CD14-positive monocyte (primary cell): ENCODE measurements at regions not wholly inside any gene's neighbourhood (a gene's known extent, or its start where the extent isn't known, plus 50 kb on each side); places are given as distances from the start of the nearest gene placed in this dataset.

Experiments used
- DNase-seq, 3 donors: peaks; one replicate each; pipeline ENCODE4 v3.0.0-alpha.2; 2011 to 2022
- H2AFZ ChIP-seq: 2 replicates; pipeline ENCODE4 v1.6.0; 2012; ENCODE audit warnings: mild to moderate bottlenecking, low read depth, low read length, inconsistent platforms; ENCODE audit not compliant: insufficient read depth, poor library complexity, severe bottlenecking
- H3K27ac ChIP-seq, 2 donors: 1 replicate in 1 of 2; 2 replicates in 1 of 2; pipeline ENCODE4 v1.5.1; 2012 to 2013; ENCODE audit warnings: low read length in 2 of 2, control low read depth in 1 of 2, inconsistent platforms in 1 of 2, low read depth in 1 of 2, mild to moderate bottlenecking in 1 of 2
- H3K27me3 ChIP-seq, 2 donors: one replicate each; pipeline versions ENCODE4 v1.6.0 to v1.6.1; 2011 to 2013; ENCODE audit warnings: low read length in 2 of 2; ENCODE audit not compliant: control insufficient read depth in 2 of 2, insufficient read depth in 2 of 2
- H3K36me3 ChIP-seq, 2 donors: replicated peaks in 1 of 2; 1 replicate in 1 of 2; 2 replicates in 1 of 2; pipeline versions ENCODE4 v1.5.1 to v1.6.1; 2012 to 2013; ENCODE audit warnings: low read length in 2 of 2, control low read depth in 1 of 2, inconsistent platforms in 1 of 2, mild to moderate bottlenecking in 1 of 2; ENCODE audit not compliant: insufficient read depth in 2 of 2, control insufficient read depth in 1 of 2
- H3K4me1 ChIP-seq, 2 donors: 1 replicate in 1 of 2; 2 replicates in 1 of 2; pipeline versions ENCODE4 v1.5.1 to v1.6.1; 2012 to 2013; ENCODE audit warnings: low read length in 2 of 2, control low read depth in 1 of 2, inconsistent platforms in 1 of 2, mild to moderate bottlenecking in 1 of 2, moderate library complexity in 1 of 2; ENCODE audit not compliant: insufficient read depth in 2 of 2, control insufficient read depth in 1 of 2
- H3K4me2 ChIP-seq: replicated peaks from 2 replicates; pipeline ENCODE3; 2012; ENCODE audit warnings: low read length, moderate library complexity, mild to moderate bottlenecking; ENCODE audit not compliant: poor library complexity, severe bottlenecking; ENCODE audit errors: extremely low read depth
- H3K4me3 ChIP-seq, 3 experiments: fragments of 200-600 bp in 1 of 3; sonication (generic) in 1 of 3; replicated peaks in 1 of 3; 1 replicate in 2 of 3; 2 replicates in 1 of 3; pipeline ENCODE4 v1.5.1; 2011 to 2013; ENCODE audit warnings: low read length in 3 of 3, mild to moderate bottlenecking in 3 of 3, control low read depth in 2 of 3, low read depth in 2 of 3, inconsistent platforms in 1 of 3, moderate library complexity in 1 of 3
- H3K79me2 ChIP-seq: 2 replicates; pipeline ENCODE4 v1.6.0; 2012; ENCODE audit warnings: mild to moderate bottlenecking, control low read depth, inconsistent platforms, low read length, moderate library complexity; ENCODE audit not compliant: insufficient read depth
- H3K9ac ChIP-seq: 2 replicates; pipeline ENCODE4 v1.6.0; 2017; ENCODE audit warnings: low read length, mild to moderate bottlenecking; ENCODE audit not compliant: insufficient read depth, poor library complexity, severe bottlenecking
- H3K9me3 ChIP-seq, 2 donors: replicated peaks in 1 of 2; 1 replicate in 1 of 2; 2 replicates in 1 of 2; pipeline versions ENCODE4 v1.5.1 to v1.6.1; 2012 to 2013; ENCODE audit warnings: low read length in 2 of 2, control low read depth in 1 of 2; ENCODE audit not compliant: control insufficient read depth in 1 of 2, insufficient read depth in 1 of 2
- H4K20me1 ChIP-seq: 2 replicates; pipeline ENCODE4 v1.6.0; 2012; ENCODE audit warnings: mild to moderate bottlenecking, low read length, control low read depth, moderate library complexity; ENCODE audit not compliant: insufficient read depth
- H3K27ac Mint-ChIP-seq, 7 donors: one replicate each; pipeline ENCODE4 v1.8.0; 2020; ENCODE audit warnings: mild to moderate bottlenecking in 7 of 7, mixed read lengths in 7 of 7, moderate library complexity in 6 of 7, inconsistent platforms in 2 of 7
- H3K27me3 Mint-ChIP-seq, 3 donors: one replicate each; pipeline ENCODE4 v1.8.0; 2021 to 2022; ENCODE audit warnings: low read depth in 3 of 3, mild to moderate bottlenecking in 3 of 3, mixed read lengths in 3 of 3, moderate library complexity in 3 of 3, inconsistent platforms in 1 of 3
- H3K36me3 Mint-ChIP-seq, 2 donors: one replicate each; pipeline ENCODE4 v1.8.0; 2020; ENCODE audit warnings: mixed read lengths in 2 of 2, inconsistent platforms in 1 of 2, mild to moderate bottlenecking in 1 of 2
- H3K4me1 Mint-ChIP-seq: one replicate; pipeline ENCODE4 v1.8.0; 2020; ENCODE audit warnings: mild to moderate bottlenecking, mixed read lengths
- H3K4me3 Mint-ChIP-seq, 2 donors: one replicate each; pipeline ENCODE4 v1.8.0; 2020; ENCODE audit warnings: mild to moderate bottlenecking in 2 of 2, mixed read lengths in 2 of 2, moderate library complexity in 1 of 2
- H3K9me3 Mint-ChIP-seq, 7 donors: one replicate each; pipeline ENCODE4 v1.8.0; 2020 to 2022; ENCODE audit warnings: mixed read lengths in 7 of 7, mild to moderate bottlenecking in 6 of 7, moderate library complexity in 6 of 7, inconsistent platforms in 2 of 7
- WGBS: methylation state at CpG from one replicate; pipeline ENCODE4 v1.1.5; 2013; ENCODE audit warnings: missing lambda C conversion rate; ENCODE audit not compliant: insufficient coverage; 5-methylcytosine and 5-hydroxymethylcytosine counted together
- intact Hi-C, 2 donors: fragments of 100-400 bp; cut with micrococcal nuclease; formaldehyde crosslinking; loops; one replicate each; pipeline versions ENCODE4 v1.15.0 to v1.15.1; 2023
- TF ChIP-seq, protein P1 (sequence below): fragments of 200-600 bp; IDR thresholded peaks from one replicate; pipeline ENCODE4 v1.8.0; 2022; ENCODE audit warnings: antibody characterized with exemption, mild to moderate bottlenecking

DNA sequence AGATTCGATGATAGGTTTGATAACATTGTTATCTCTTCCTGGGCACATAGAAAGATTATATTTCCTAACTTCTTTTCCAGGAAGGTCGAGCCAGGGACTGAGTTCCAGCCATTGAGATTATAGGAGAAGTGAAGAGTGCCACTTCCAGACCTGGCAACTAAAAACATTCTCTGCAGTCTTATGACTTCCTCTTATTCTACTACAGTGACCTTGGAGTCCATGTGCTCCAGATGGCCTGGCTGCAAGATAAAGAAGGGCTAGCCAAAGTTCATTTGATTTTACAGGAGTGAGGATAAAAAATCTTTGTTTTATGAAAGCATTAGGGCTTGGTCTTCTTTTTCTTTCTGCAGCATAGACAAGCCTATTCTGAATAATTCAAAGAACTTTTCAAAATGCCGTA, 363.0 kb downstream of the FSIP2 start:
- no peaks in the 10 kb centered on the region for H3K36me3 Mint-ChIP-seq
- H3K27me3 Mint-ChIP-seq = no peaks in the 10 kb centered on the region
- WGBS = no CpG with 5 or more reads among the region's 3 CpGs
- H3K4me1 Mint-ChIP-seq = no peaks in the 10 kb centered on the region
- no peak for DNase-seq
- H3K4me3 Mint-ChIP-seq = no peak overlapping the region
- peaks cover 0 to 4% (median 0%) of the 10 kb centered on the region in 7 donors for H3K9me3 Mint-ChIP-seq
- Histone ChIP-seq H3K27me3 (no peaks in the 10 kb centered on the region), H3K9me3 (peaks cover 0 to 5% of the 10 kb centered on the region in 2 donors), H3K9ac (no peak overlapping the region), H3K27ac (no peak overlapping the region), H4K20me1 (no peaks in the 10 kb centered on the region), H3K4me1 (no peaks in the 10 kb centered on the region), H2AFZ (no peak overlapping the region), H3K36me3 (no peaks in the 10 kb centered on the region), H3K4me3 (no peak overlapping the region), H3K4me2 (no peak overlapping the region), H3K79me2 (no peaks in the 10 kb centered on the region)
- TF ChIP-seq, protein P1, sequence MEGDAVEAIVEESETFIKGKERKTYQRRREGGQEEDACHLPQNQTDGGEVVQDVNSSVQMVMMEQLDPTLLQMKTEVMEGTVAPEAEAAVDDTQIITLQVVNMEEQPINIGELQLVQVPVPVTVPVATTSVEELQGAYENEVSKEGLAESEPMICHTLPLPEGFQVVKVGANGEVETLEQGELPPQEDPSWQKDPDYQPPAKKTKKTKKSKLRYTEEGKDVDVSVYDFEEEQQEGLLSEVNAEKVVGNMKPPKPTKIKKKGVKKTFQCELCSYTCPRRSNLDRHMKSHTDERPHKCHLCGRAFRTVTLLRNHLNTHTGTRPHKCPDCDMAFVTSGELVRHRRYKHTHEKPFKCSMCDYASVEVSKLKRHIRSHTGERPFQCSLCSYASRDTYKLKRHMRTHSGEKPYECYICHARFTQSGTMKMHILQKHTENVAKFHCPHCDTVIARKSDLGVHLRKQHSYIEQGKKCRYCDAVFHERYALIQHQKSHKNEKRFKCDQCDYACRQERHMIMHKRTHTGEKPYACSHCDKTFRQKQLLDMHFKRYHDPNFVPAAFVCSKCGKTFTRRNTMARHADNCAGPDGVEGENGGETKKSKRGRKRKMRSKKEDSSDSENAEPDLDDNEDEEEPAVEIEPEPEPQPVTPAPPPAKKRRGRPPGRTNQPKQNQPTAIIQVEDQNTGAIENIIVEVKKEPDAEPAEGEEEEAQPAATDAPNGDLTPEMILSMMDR = no peak
- intact Hi-C loops = no loop called here
- H3K27ac Mint-ChIP-seq = no peak overlapping the region

DNA sequence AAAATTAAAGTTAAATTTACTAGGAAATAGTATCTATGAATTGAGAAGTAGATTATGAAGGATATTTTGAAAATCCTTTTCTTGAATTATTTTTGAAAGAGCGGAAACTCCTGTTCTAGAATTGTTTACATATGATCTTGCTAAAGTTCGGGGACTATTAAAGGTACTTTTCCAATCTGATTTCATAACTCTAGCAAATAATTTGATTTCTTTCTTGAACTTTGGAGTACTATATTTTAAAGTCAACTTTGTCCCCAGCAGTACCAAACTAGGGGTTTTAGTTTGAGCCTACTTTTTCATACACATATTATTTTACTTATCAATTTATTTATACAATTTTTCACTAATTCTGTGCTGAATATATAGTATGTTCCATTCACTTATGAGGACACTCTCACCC, 364.7 kb downstream of the FSIP2 start:
- H3K9me3 ChIP-seq = peaks cover 0 to 5% of the 10 kb centered on the region in 2 donors
- no CpG with 5 or more reads among the region's 2 CpGs for WGBS
- no peaks in the 10 kb centered on the region for H3K27me3 Mint-ChIP-seq
- no peaks in the 10 kb centered on the region for H3K27me3 ChIP-seq
- H3K4me1 ChIP-seq = no peaks in the 10 kb centered on the region
- no peak overlapping the region for H3K9ac ChIP-seq
- H3K4me2 ChIP-seq = no peak overlapping the region
- no peak overlapping the region for H3K4me3 Mint-ChIP-seq
- H3K9me3 Mint-ChIP-seq = peaks cover 0 to 4% (median 0%) of the 10 kb centered on the region in 7 donors
- no peak overlapping the region for H2AFZ ChIP-seq
- H3K36me3 ChIP-seq = no peaks in the 10 kb centered on the region
- H3K27ac Mint-ChIP-seq = no peak overlapping the region
- no peaks in the 10 kb centered on the region for H3K36me3 Mint-ChIP-seq
- intact Hi-C loops = no loop called here
- no peaks in the 10 kb centered on the region for H4K20me1 ChIP-seq
- no peaks in the 10 kb centered on the region for H3K4me1 Mint-ChIP-seq
- DNase-seq = no peak
- no peak overlapping the region for H3K4me3 ChIP-seq
- H3K27ac ChIP-seq = no peak overlapping the region
- TF ChIP-seq, protein P1 = no peak
- H3K79me2 ChIP-seq = no peaks in the 10 kb centered on the region
